K562 (cell line): ENCODE measurements at regions not wholly inside any gene's neighbourhood (a gene's known extent, or its start where the extent isn't known, plus 50 kb on each side); places are given as distances from the start of the nearest gene placed in this dataset.

ENCODE experiments used
- ATAC-seq: fragments of 200-7000 bp; cut with Tn5 transposase; 3 replicates; pipeline ENCODE4 v1.9.1; 2020; ENCODE audit warnings: moderate library complexity
- BruUV-seq: library from RNA; stranded (reverse); fragments of 400-500 nt; replicated peaks from 2 replicates; lab custom pipeline; 2021; lab: Mats Ljungman, UMichigan
- CTCF ChIA-PET: fragments of 300-600 bp; formaldehyde crosslinking; extraction: SDS; loops from one replicate; lab custom pipeline; 2021; ENCODE audit warnings: low intra/inter-chr PET ratio; lab: Yijun Ruan, JAX
- POLR2A ChIA-PET: fragments of 300-600, 350-650 bp; sonication (Branson Sonifier 250); formaldehyde crosslinking; extraction: SDS; loops from one replicate; lab custom pipeline; 2021; ENCODE audit warnings: antibody characterized with exemption, inconsistent platforms; lab: Yijun Ruan, JAX
- DNase-seq, 4 experiments: peaks; one replicate each; pipeline versions ENCODE4 v3.0.0 to v3.0.0-alpha.2; 2011 to 2018; ENCODE audit warnings: low spot score in 3 of 4, mixed read lengths in 3 of 4; ENCODE audit errors: extremely low read depth in 1 of 4
- FAIRE-seq: peaks from 2 replicates; lab custom pipeline; 2011; peaks lifted over from hg19 to GRCh38; lab: Jason Lieb, UNC
- H2AFZ ChIP-seq: 2 replicates; pipeline ENCODE4 v1.6.0; 2011; ENCODE audit warnings: low read depth, low read length, control low read depth, inconsistent platforms
- H3K27ac ChIP-seq: fragments of 200-600 bp; 3 replicates; pipeline ENCODE4 v1.8.0; 2011; ENCODE audit warnings: low read depth, mild to moderate bottlenecking, control low read depth, inconsistent platforms, low read length, moderate library complexity, mixed read lengths; ENCODE audit errors: extremely low read depth
- H3K27me3 ChIP-seq, 2 experiments: fragments of 300-600 bp in 1 of 2; 2 replicates in 1 of 2; 3 replicates in 1 of 2; pipeline versions ENCODE4 v1.6.0 to v1.8.0; 2011; ENCODE audit warnings: inconsistent platforms in 2 of 2, low read length in 2 of 2, mild to moderate bottlenecking in 1 of 2, mixed read lengths in 1 of 2, moderate library complexity in 1 of 2; ENCODE audit not compliant: control insufficient read depth in 2 of 2, insufficient read depth in 2 of 2
- H3K36me3 ChIP-seq: fragments of 300-600 bp; 3 replicates; pipeline ENCODE4 v1.8.0; 2011; ENCODE audit warnings: mild to moderate bottlenecking, low read length, inconsistent platforms; ENCODE audit not compliant: control insufficient read depth, insufficient read depth
- H3K4me1 ChIP-seq, 2 experiments: fragments of 200-600 bp in 1 of 2; replicated peaks in 1 of 2; 2 replicates in 1 of 2; 3 replicates in 1 of 2; pipeline versions ENCODE4 v1.5.1 to v1.8.0; 2011; ENCODE audit warnings: inconsistent platforms in 2 of 2, low read length in 2 of 2, mild to moderate bottlenecking in 1 of 2, mixed read lengths in 1 of 2, moderate library complexity in 1 of 2; ENCODE audit not compliant: control insufficient read depth in 2 of 2, insufficient read depth in 2 of 2
- H3K4me2 ChIP-seq: 2 replicates; pipeline ENCODE4 v1.6.1; 2011; ENCODE audit warnings: low read length, control low read depth, inconsistent platforms, mixed read lengths; ENCODE audit not compliant: insufficient read depth
- H3K4me3 ChIP-seq: fragments of 200-600 bp; sonication (generic), shearing (Covaris generic); 2 replicates; pipeline ENCODE4 v1.5.1; 2016; ENCODE audit warnings: control low read depth, inconsistent platforms
- H3K79me2 ChIP-seq: fragments of 200-600 bp; 3 replicates; pipeline ENCODE4 v1.8.0; 2011; ENCODE audit warnings: low read length, inconsistent platforms; ENCODE audit not compliant: control insufficient read depth, insufficient read depth
- H3K9ac ChIP-seq, 2 experiments: 2 replicates each; pipeline versions ENCODE4 v1.6.0 to v1.6.1; 2011; ENCODE audit warnings: low read depth in 2 of 2, low read length in 2 of 2, control low read depth in 1 of 2, inconsistent platforms in 1 of 2, mild to moderate bottlenecking in 1 of 2, mixed read lengths in 1 of 2; ENCODE audit not compliant: insufficient read depth in 1 of 2
- H3K9me1 ChIP-seq: one replicate; pipeline ENCODE4 v1.6.0; 2011; ENCODE audit warnings: inconsistent platforms, mild to moderate bottlenecking, low read length, moderate library complexity; ENCODE audit not compliant: control insufficient read depth, insufficient read depth
- H3K9me3 ChIP-seq: replicated peaks from 2 replicates; pipeline ENCODE4 v1.5.1; 2011; ENCODE audit warnings: low read depth, low read length, inconsistent platforms; ENCODE audit not compliant: control insufficient read depth, insufficient read depth
- H4K20me1 ChIP-seq: replicated peaks from 2 replicates; pipeline ENCODE4 v1.6.1; 2011; ENCODE audit warnings: low read length, inconsistent platforms, mixed read lengths; ENCODE audit not compliant: control insufficient read depth, insufficient read depth
- TFE3 ChIP-seq: fragments of 450-650 bp; formaldehyde crosslinking; IDR thresholded peaks from 2 replicates; pipeline ENCODE4 v1.4.0; 2020; ENCODE audit warnings: mild to moderate bottlenecking, mixed read lengths
- YY1 ChIP-seq, 3 experiments: IDR thresholded peaks; 2 replicates each; pipeline ENCODE4 v1.6.1; 2011; ENCODE audit warnings: low read length in 2 of 3, mild to moderate bottlenecking in 2 of 3, moderate library complexity in 2 of 3, borderline replicate concordance in 1 of 3, control low read depth in 1 of 3, low read depth in 1 of 3; ENCODE audit not compliant: insufficient read depth in 3 of 3, insufficient replicate concordance in 2 of 3, control insufficient read depth in 1 of 3, insufficient read length in 1 of 3; ENCODE audit errors: extremely low read depth in 1 of 3
- WGBS: fragments of 100-300 bp; shearing (Covaris generic); methylation state at CpG from one replicate; pipeline ENCODE4 v1.1.6; 2016; ENCODE audit warnings: low coverage, mixed read lengths; ENCODE audit not compliant: insufficient coverage; ENCODE audit errors: missing lambda C conversion rate; 5-methylcytosine and 5-hydroxymethylcytosine counted together
- in situ Hi-C: fragments of 300-500 bp; cut with MboI; formaldehyde crosslinking; loops from 4 replicates; pipeline ENCODE4 v1.15.0; 2018; ENCODE audit warnings: inconsistent platforms, mixed read lengths
- intact Hi-C: fragments of 100-400 bp; cut with micrococcal nuclease; formaldehyde crosslinking; loops from 2 replicates; pipeline ENCODE4 v1.14.2; 2022

- intact Hi-C loops = no loop called here
- Histone ChIP-seq H3K4me3 (no peak overlapping the region), H3K27me3 (no peaks in the 10 kb centered on the region), H3K9ac (no peak overlapping the region), H2AFZ (no peak overlapping the region), H3K79me2 (no peaks in the 10 kb centered on the region)
- no peak for DNase-seq
- ATAC-seq = no peak
- FAIRE-seq = no peak
- POLR2A ChIA-PET = no interaction called here
- TF ChIP-seq TFE3 = no peak
- peak in 1 of 3 experiments; percentile 29 for TF ChIP-seq YY1 (IDR thresholded peaks at IDR 0.05; ENCODE audit: borderline replicate concordance in 1 of 3, control insufficient read depth in 1 of 3, extremely low read depth in 1 of 3, insufficient read depth in 3 of 3, insufficient read length in 1 of 3, insufficient replicate concordance in 2 of 3, low read depth in 1 of 3, low read length in 2 of 3)
- TF ChIP-seq, all 486 proteins: peak for 1
- in situ Hi-C loops = no loop called here
- no peaks in the 10 kb centered on the region for H3K9me1 ChIP-seq
- peaks cover 7% of the 10 kb centered on the region for H3K9me3 ChIP-seq
- H3K36me3 ChIP-seq = peaks cover 29% of the 10 kb centered on the region
- BruUV-seq = no TSS peak
- H3K4me1 ChIP-seq = 0 out of 5 replicates have a peak, but pooled peaks cover 0 to 3% of the 10 kb centered on the region in 2 experiments
- H3K27ac ChIP-seq = no peak overlapping the region
- no peak overlapping the region for H3K4me2 ChIP-seq
- no peaks in the 10 kb centered on the region for H4K20me1 ChIP-seq
- CTCF ChIA-PET = no interaction called here
- 95% methylated on average over 8 of the region's 12 CpGs for WGBS
Measured at GRCh38 chrX:131741103-131741581, 197.3 kb downstream of the OR13H1 start.
